T-helper 17 cell (primary cell): ENCODE measurements at regions not wholly inside any gene's neighbourhood (a gene's known extent, or its start where the extent isn't known, plus 50 kb on each side); places are given as distances from the start of the nearest gene placed in this dataset.

Source experiments
- ATAC-seq: fragments of 150-1000 bp; cut with Tn5 transposase; 2 replicates; pipeline ENCODE4 v1.10.0; 2021; ENCODE audit warnings: mild to moderate bottlenecking, moderate library complexity
- DNase-seq, 3 donors: peaks; one replicate each; pipeline versions ENCODE4 v3.0.0 to v3.0.0-alpha.2; 2020 to 2021
- H3K9me3 ChIP-seq: one replicate; pipeline ENCODE4 v1.7.0; 2013; ENCODE audit warnings: low read length, mild to moderate bottlenecking; ENCODE audit not compliant: control insufficient read depth, poor library complexity, severe bottlenecking
- H3K27ac Mint-ChIP-seq: one replicate; pipeline ENCODE4 v1.8.0; 2022; ENCODE audit warnings: mild to moderate bottlenecking, moderate library complexity, mixed read lengths
- H3K27me3 Mint-ChIP-seq: one replicate; pipeline ENCODE4 v1.8.0; 2022; ENCODE audit warnings: mixed read lengths
- H3K36me3 Mint-ChIP-seq: one replicate; pipeline ENCODE4 v1.8.0; 2022; ENCODE audit warnings: low read depth, mixed read lengths
- H3K4me1 Mint-ChIP-seq: one replicate; pipeline ENCODE4 v1.8.0; 2022; ENCODE audit warnings: mild to moderate bottlenecking, mixed read lengths
- H3K4me3 Mint-ChIP-seq: one replicate; pipeline ENCODE4 v1.8.0; 2022; ENCODE audit warnings: mild to moderate bottlenecking, moderate library complexity, mixed read lengths

DNA sequence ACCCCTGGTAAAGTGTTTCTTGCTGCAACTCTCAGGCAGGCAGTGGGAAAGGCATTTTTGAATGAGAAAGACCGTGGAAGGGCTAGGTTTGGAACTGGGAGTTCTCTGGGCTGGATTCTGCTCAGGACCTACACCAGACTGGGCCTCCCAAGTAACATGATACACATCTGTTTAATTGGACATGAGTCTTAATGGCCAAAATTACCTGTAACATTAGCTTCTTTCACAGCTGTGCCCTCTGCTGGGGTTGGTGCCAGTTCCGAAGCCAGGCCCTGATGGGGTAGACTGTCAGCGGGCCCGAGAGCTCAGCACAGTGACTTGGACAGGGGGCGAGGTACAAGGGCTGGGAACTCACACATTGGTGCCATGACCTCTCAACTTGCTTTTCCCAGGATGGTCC is 118.9 kb upstream of the IRX3 start:
- no peak overlapping the region for H3K4me3 Mint-ChIP-seq
- DNase-seq (no peak), ATAC-seq (no peak)
- H3K27me3 Mint-ChIP-seq = peaks cover 6% of the 10 kb centered on the region
- H3K27ac Mint-ChIP-seq = no peak overlapping the region
- peaks cover 3% of the 10 kb centered on the region for H3K36me3 Mint-ChIP-seq
- no peaks in the 10 kb centered on the region for H3K4me1 Mint-ChIP-seq
- H3K9me3 ChIP-seq = no peaks in the 10 kb centered on the region

DNA sequence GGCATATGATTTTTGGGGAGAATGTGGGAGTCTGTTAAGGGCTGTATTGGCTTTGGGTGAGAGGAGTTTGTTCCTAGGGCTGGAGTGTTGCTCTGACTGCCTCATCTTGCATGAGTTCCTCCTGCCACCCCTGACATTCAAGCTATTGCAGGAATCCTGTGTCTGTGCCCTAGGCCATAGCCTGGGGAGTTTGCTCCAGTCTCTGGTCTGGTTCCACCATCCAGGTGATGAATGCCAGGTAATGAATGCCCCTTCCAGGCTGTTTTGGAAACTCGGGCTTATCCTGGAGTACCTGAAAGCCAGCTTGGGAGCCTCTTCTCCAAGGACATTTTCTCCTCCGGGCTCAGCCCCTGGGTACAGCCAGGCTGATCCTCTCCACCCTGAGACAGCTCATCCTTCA is 117.0 kb upstream of the IRX3 start:
- H3K36me3 Mint-ChIP-seq = peaks cover 3% of the 10 kb centered on the region
- no peak overlapping the region for H3K27ac Mint-ChIP-seq
- DNase-seq (no peak), ATAC-seq (no peak)
- H3K4me3 Mint-ChIP-seq = no peak overlapping the region
- H3K27me3 Mint-ChIP-seq = peaks cover 6% of the 10 kb centered on the region
- H3K9me3 ChIP-seq = no peaks in the 10 kb centered on the region
- no peaks in the 10 kb centered on the region for H3K4me1 Mint-ChIP-seq

DNA sequence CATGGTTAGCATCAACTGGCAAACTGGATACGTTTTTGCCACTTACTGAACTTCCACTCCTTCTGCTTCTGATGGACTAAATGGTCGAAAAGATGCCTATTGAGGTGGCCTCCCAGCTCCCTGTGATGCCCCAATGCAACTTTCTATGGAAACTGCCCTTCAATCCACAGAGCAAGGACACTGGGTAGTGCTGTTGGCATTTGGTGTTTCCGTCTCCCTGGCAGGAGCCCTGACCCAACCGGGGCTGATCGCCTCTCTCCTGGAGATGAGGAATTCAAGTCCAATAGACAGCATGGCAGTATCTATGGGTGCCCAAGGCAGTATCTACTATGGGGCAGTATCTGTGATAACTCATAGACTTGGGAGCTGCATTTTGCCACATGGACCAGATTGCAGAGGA is 116.3 kb upstream of the IRX3 start:
- Mint-ChIP-seq H3K4me3 (no peak overlapping the region), H3K36me3 (no peaks in the 10 kb centered on the region), H3K27me3 (peaks cover 6% of the 10 kb centered on the region), H3K27ac (no peak overlapping the region), H3K4me1 (no peaks in the 10 kb centered on the region)
- ATAC-seq (no peak), DNase-seq (no peak)
- H3K9me3 ChIP-seq = no peaks in the 10 kb centered on the region

DNA sequence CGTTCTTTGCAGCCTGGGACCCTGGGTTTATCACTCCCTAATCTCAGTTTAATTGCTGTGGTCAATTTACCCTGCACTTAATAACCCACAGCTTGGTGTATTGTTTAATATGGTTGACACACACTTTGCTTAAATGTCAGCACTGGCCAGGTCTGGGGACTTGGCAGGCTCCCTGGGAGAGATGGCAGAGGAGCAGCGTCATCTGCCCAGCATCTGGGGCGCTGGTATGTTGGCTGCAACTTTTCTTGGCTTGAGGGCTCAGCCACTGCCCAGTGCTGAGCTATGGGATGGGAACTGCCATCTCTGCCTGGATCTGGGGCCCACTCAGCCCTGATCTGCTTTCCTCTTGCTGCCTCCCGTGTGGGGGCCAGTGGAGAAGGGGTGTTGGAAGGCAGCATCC is 115.7 kb upstream of the IRX3 start:
- Mint-ChIP-seq H3K4me1 (no peaks in the 10 kb centered on the region), H3K27ac (no peak overlapping the region), H3K27me3 (peaks cover 6% of the 10 kb centered on the region), H3K4me3 (no peak overlapping the region), H3K36me3 (no peaks in the 10 kb centered on the region)
- no peak for DNase-seq
- ATAC-seq = no peak
- H3K9me3 ChIP-seq = no peaks in the 10 kb centered on the region

DNA sequence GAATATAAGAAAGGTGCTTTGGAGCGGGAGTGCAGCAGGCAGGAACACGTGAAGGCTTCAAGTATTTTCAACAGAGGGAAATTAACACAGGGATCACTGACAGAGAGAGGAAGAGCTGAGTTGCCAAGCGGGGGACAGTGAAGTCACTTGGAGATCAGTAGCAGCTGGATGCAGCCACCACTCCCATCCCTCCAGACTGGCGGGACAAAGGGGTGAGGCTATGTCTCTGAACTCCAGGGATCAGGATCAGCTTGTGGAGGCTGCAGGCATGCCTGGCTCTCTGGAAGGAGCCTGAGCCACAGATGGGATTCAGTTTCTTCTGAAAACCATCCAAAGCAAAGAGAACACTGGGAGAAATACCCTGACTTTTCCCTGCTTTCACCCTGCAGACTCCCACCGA is 113.7 kb upstream of the IRX3 start:
- no peaks in the 10 kb centered on the region for H3K9me3 ChIP-seq
- Mint-ChIP-seq H3K27me3 (peaks cover 6% of the 10 kb centered on the region), H3K36me3 (no peaks in the 10 kb centered on the region), H3K27ac (no peak overlapping the region), H3K4me1 (no peaks in the 10 kb centered on the region), H3K4me3 (no peak overlapping the region)
- no peak for DNase-seq
- no peak for ATAC-seq

DNA sequence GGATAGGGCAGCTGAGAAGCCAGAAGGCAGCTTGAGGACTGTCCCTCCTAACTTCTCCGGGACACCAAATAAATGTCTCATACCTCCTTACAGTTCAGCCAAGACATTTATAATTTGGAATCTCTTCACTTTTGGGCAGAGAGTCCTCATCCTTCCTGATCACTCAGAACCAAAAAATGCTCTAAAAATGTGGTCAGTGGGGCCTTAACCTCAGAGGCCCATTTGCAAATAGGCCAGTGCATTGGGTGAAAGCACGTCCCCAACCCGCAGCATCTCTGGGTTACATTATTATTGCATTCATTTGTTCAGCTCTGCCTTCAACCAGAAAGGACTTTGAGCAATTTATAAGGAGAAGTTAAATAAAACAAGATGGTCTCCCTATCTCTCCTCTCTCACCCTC is 112.4 kb upstream of the IRX3 start:
- no peaks in the 10 kb centered on the region for H3K36me3 Mint-ChIP-seq
- H3K4me3 Mint-ChIP-seq = no peak overlapping the region
- H3K4me1 Mint-ChIP-seq = no peaks in the 10 kb centered on the region
- no peak overlapping the region for H3K27ac Mint-ChIP-seq
- H3K9me3 ChIP-seq = no peaks in the 10 kb centered on the region
- no peak for ATAC-seq
- peaks cover 8% of the 10 kb centered on the region for H3K27me3 Mint-ChIP-seq
- no peak for DNase-seq

DNA sequence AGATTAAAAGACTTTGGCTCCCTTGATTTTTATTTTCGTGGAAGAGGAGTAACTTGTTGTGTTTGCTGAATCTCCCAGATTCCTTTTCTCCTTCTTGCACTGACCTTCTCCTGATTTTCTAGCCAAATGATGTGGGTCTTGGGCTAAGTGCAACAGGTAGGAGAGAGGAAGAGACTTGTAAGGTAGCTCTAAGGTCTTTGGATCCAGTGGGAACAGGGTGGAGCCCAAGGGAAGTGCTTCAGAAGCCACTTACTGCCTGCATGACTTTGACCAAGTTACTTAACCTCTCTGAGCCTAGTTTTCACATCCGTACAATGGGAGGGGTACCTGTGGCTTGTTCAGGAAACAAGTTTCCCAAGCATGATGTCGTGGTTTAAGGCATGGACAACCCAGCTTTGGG is 111.3 kb upstream of the IRX3 start:
- no peak overlapping the region for H3K27ac Mint-ChIP-seq
- peaks cover 9% of the 10 kb centered on the region for H3K27me3 Mint-ChIP-seq
- H3K4me3 Mint-ChIP-seq = no peak overlapping the region
- no peaks in the 10 kb centered on the region for H3K9me3 ChIP-seq
- no peaks in the 10 kb centered on the region for H3K36me3 Mint-ChIP-seq
- ATAC-seq = no peak
- no peak for DNase-seq
- no peaks in the 10 kb centered on the region for H3K4me1 Mint-ChIP-seq

DNA sequence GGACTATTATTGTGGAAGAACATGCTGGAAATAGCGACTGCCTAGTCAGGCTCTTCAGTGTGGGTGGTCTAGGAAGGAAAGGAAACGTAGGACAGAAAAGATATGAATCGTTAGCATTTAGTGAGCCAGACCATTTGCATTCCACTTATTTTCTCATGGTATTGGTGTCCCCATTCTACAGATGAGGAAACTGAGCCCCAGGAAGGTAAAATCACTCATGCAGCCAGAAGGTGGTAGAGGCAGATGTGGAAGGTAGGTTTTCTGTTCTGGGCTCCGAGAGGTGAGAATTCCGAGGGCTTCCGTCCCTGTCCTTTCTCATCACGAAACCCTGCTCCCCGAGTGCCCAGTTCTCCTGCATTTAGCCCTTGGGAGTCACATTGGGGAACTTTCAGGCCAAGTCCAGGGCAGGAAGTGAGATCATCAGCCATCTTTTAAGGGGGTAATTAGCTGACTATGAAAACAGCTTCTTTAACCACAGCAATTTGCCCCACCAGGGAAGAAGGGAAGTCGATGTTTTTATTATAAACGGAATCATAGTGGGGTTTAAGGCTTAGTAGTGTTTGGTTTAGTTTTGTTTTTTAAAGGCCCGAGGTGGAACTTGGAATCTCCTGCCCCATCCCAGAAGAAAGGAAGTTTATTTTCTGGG is 110.7 kb upstream of the IRX3 start:
- no peaks in the 10 kb centered on the region for H3K4me1 Mint-ChIP-seq
- DNase-seq (no peak), ATAC-seq (no peak)
- no peaks in the 10 kb centered on the region for H3K36me3 Mint-ChIP-seq
- no peaks in the 10 kb centered on the region for H3K9me3 ChIP-seq
- no peak overlapping the region for H3K27ac Mint-ChIP-seq
- peaks cover 7% of the 10 kb centered on the region for H3K27me3 Mint-ChIP-seq
- no peak overlapping the region for H3K4me3 Mint-ChIP-seq

DNA sequence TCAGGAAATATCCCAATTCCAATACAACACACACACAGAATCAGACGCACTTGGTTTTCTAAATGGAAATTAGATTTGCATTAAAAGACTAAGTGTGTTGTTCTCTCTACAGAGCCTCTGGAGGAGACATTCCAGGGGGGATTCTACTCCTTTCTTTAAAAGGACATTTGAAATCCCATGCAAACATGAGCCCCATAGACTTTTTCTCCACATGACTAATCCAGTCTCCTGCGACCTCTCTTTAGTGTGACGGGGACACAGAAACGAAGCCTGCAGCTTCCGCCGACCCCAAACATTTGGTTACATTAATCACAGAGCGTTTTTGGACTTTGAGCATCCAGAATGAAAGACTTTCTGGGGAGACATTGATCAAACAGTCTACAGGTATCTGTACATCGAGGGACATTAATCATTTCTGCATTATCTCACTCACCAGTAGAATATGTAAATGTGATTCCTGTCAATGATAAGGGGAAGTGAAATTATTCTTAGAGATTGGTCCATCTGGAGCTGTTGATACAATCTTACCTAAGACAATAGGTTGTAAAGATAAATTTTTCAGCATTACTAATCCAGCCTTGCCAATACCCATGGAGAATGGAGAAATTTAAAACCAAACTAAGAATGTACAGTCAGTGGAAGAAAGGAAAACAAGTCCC is 103.4 kb upstream of the IRX3 start:
- no peak overlapping the region for H3K4me3 Mint-ChIP-seq
- peaks cover 27% of the 10 kb centered on the region for H3K27me3 Mint-ChIP-seq
- no peaks in the 10 kb centered on the region for H3K4me1 Mint-ChIP-seq
- ATAC-seq (no peak), DNase-seq (no peak)
- H3K9me3 ChIP-seq = no peaks in the 10 kb centered on the region
- H3K27ac Mint-ChIP-seq = no peak overlapping the region
- H3K36me3 Mint-ChIP-seq = no peaks in the 10 kb centered on the region

DNA sequence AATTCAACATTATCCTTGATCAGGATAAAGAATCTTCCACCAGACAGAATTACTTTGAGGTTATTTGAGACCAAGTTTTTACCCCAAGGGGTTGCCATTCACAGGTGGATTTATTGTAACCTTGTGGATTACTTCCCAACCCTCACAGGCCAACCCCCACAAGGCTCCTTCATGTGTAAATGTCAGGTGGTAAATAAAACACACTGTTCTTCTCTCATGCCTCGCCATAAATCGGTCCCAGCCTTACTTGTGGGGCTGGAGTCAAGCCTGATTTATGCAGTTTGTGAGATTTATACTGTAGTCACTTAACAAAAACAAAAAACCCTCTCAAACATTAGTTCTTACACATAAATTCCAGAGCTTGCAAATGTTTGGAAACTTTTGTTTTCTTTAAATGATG is 98.6 kb upstream of the IRX3 start:
- no peaks in the 10 kb centered on the region for H3K9me3 ChIP-seq
- Mint-ChIP-seq H3K4me1 (no peaks in the 10 kb centered on the region), H3K4me3 (no peak overlapping the region), H3K27me3 (peaks cover 13% of the 10 kb centered on the region), H3K27ac (no peak overlapping the region), H3K36me3 (no peaks in the 10 kb centered on the region)
- ATAC-seq (no peak), DNase-seq (no peak)

DNA sequence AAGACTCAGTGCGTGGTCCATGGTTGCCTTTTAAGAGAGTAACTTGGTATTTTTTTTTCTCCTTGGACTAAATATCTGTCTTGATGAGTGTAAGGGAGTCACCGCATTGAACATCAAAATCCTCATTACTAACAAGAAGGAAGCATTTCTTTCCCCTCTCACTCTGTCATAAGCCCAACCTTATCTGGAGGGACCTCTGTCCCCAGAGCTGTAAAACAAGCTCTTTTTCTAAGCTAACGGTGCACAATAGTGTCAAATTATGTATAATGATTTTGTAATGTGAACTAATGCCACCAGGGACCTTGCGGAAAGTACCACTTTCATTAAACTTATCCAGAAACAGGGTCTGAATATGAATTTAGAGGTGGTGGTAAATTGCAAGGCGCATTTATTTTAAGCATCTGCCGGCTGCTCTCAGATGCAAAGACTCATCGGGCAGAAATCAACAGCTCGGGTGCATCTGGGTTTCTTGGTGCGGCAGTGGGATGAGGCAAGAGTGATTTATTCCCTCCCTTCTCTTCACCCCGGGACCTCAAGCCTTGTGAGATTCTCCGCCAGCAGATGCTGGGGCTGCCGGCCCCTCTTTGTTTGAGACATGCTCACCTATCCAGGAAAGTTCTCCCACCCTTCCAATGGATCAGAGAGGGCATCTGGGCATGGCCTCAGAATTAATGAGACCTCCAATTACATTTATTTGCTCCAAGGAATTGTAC is 95.2 kb upstream of the IRX3 start:
- H3K9me3 ChIP-seq = no peaks in the 10 kb centered on the region
- ATAC-seq = no peak
- H3K27me3 Mint-ChIP-seq = peaks cover 5% of the 10 kb centered on the region
- H3K36me3 Mint-ChIP-seq = no peaks in the 10 kb centered on the region
- no peak overlapping the region for H3K4me3 Mint-ChIP-seq
- no peaks in the 10 kb centered on the region for H3K4me1 Mint-ChIP-seq
- no peak for DNase-seq
- no peak overlapping the region for H3K27ac Mint-ChIP-seq

DNA sequence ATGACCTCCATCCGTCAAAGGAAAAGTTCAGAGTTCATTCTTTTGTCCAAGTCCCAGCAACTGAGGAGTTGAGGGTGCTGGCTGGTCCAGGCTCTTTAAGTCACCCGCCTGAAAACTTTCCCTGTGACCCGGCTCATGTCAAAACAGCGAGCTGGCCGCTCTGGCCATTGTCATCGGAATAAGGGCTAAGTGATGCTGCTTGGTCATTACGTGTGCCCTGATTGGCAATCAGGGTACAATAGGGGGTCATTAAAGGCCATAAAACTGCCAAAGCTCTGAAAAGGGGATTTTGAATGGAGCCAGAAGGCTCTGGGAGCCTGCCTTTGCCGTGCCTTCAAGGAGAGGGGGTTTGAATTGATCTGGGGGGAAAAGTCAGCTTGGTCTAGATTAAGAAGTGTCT is 88.5 kb upstream of the IRX3 start:
- DNase-seq (no peak), ATAC-seq (no peak)
- Mint-ChIP-seq H3K4me3 (no peak overlapping the region), H3K36me3 (no peaks in the 10 kb centered on the region), H3K27ac (no peak overlapping the region), H3K4me1 (peaks cover 3% of the 10 kb centered on the region), H3K27me3 (peaks cover 38% of the 10 kb centered on the region)
- H3K9me3 ChIP-seq = no peaks in the 10 kb centered on the region

DNA sequence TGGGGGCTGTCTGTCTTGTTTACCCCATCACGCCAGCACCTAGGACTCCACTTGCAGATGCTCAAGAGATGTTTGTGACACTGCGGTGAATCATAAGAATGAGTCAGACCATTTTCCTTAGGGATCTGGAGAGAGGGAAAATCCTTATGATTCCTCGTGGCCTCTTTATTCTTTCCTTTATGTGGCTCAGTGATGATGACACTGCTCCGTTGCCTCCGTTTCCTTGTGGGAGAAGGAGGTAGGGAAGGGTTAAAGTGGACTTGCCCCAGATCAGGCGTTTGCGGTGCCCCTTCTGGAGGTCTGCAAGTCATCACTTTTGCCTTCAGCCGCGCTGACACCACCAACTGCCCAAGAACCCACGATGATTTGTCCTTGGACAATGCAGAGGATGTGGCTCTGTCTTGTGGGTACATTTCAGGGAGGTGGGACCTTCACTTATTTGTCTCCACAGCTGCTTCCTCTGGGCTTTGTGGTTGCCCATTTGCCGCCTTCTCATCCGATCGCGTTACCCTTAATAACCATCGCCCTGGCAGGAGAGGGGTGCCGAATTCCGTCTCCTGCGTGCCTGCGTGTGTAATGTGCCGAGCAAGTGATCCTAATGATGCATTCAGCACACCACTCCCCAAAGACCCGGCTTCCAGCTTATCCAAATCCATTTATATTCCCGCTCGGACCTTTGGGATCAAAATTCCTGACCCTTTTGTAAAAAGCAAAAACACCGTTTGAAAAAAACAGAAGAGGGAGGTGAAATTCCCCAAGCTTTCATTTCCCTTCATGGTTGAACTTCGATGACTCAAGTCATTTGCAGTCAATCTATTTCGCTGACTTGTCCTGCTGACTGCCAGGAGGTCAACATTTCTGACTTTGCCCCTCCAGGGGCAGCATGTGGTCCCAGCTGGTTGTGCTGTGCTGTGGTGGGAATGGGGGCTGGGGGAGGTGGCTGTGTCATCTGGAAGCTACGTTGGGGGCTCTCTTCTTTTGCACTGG is 87.2 kb upstream of the IRX3 start:
- Mint-ChIP-seq H3K27ac (no peak overlapping the region), H3K4me3 (no peak overlapping the region), H3K27me3 (peaks cover 45% of the 10 kb centered on the region), H3K36me3 (no peaks in the 10 kb centered on the region), H3K4me1 (peaks cover 3% of the 10 kb centered on the region)
- no peak for ATAC-seq
- H3K9me3 ChIP-seq = no peaks in the 10 kb centered on the region
- DNase-seq = no peak
